SK-N-MC (cell line): ENCODE measurements at regions not wholly inside any gene's neighbourhood (a gene's known extent, or its start where the extent isn't known, plus 50 kb on each side); places are given as distances from the start of the nearest gene placed in this dataset.
"Not testable (repeated sequence)": the region's sequence is repeated elsewhere in the genome, so short reads cannot be mapped to it uniquely, and the experiment has no call there.

Experiments used
- EZH2 ChIP-seq: fragments of 200-600 bp; sonication (generic); IDR thresholded peaks from one replicate; pipeline ENCODE4 v1.6.1; 2017; ENCODE audit warnings: antibody characterized with exemption
- FOXP2 ChIP-seq: optimal IDR thresholded peaks from 2 replicates; pipeline ENCODE3; 2011; ENCODE audit warnings: mild to moderate bottlenecking, moderate library complexity; ENCODE audit not compliant: insufficient read depth; ENCODE audit errors: extremely low read length, control extremely low read depth
- POLR2AphosphoS5 ChIP-seq: IDR thresholded peaks from 2 replicates; pipeline ENCODE4 v1.6.1; 2012; ENCODE audit warnings: mild to moderate bottlenecking, low read depth, low read length, borderline replicate concordance

- not testable (repeated sequence) for TF ChIP-seq POLR2AphosphoS5, EZH2, FOXP2
Observed at GRCh38 chrX:63409934-63410333, 58.8 kb upstream of the SPIN4 start.
